Testis (tissue), 2 donors: ENCODE measurements at regions not wholly inside any gene's neighbourhood (a gene's known extent, or its start where the extent isn't known, plus 50 kb on each side); places are given as distances from the start of the nearest gene placed in this dataset.

Experiments used
- CTCF ChIP-seq, 3 experiments: fragments of 450-650 bp in 2 of 3; fragments of 200-600 bp in 1 of 3; sonication (generic) in 1 of 3; IDR thresholded peaks; one replicate each; pipeline ENCODE4 v1.5.1; 2016 to 2019; ENCODE audit warnings: antibody characterized with exemption in 3 of 3, mild to moderate bottlenecking in 2 of 3, moderate library complexity in 1 of 3
- POLR2A ChIP-seq: fragments of 450-650 bp; IDR thresholded peaks from one replicate; pipeline ENCODE4 v1.6.1; 2017; ENCODE audit warnings: antibody characterized with exemption, mild to moderate bottlenecking, moderate library complexity

GRCh38 chr4:96189761-96190160, 349.9 kb downstream of the PDHA2 start:
- no peak for TF ChIP-seq CTCF (IDR thresholded peaks at IDR 0.05)
- TF ChIP-seq POLR2A, result no peak
